ENCODE measurements at regions not wholly inside any gene's neighbourhood (a gene's known extent, or its start where the extent isn't known, plus 50 kb on each side); places are given as distances from the start of the nearest gene placed in this dataset.

- Histone ChIP-seq H3K9me3 (no peaks in the 10 kb centered on the region), H3K27ac (no peak overlapping the region), H3K36me3 (no peaks in the 10 kb centered on the region), H3K27me3 (no peaks in the 10 kb centered on the region), H3K4me1 (no peaks in the 10 kb centered on the region), H3K4me3 (no peak overlapping the region)
- TF ChIP-seq CTCF (IDR thresholded peaks at IDR 0.05) (no peak), POLR2A (IDR thresholded peaks at IDR 0.05) (no peak)
- intact Hi-C loops (cut with DNase I; ENCODE audit: low total_unique reads), result no loop called here
- no peak for DNase-seq
These were observed 205.0 kb upstream of the RFC3 start for GRCh38 chr13:33612641-33613638.

- intact Hi-C loops (cut with DNase I; ENCODE audit: low total_unique reads), result no loop called here
- Histone ChIP-seq H3K4me3 (no peak overlapping the region), H3K9me3 (no peaks in the 10 kb centered on the region), H3K27me3 (no peaks in the 10 kb centered on the region), H3K36me3 (no peaks in the 10 kb centered on the region), H3K27ac (no peak overlapping the region), H3K4me1 (no peaks in the 10 kb centered on the region)
- no peak for DNase-seq
- TF ChIP-seq POLR2A (IDR thresholded peaks at IDR 0.05), result no peak
These were observed 202.5 kb upstream of the RFC3 start for GRCh38 chr13:33615436-33615835.

- Histone ChIP-seq H3K9me3 (no peaks in the 10 kb centered on the region), H3K4me1 (no peaks in the 10 kb centered on the region), H3K36me3 (no peaks in the 10 kb centered on the region), H3K27me3 (no peaks in the 10 kb centered on the region), H3K27ac (no peak overlapping the region), H3K4me3 (no peak overlapping the region)
- DNase-seq, result no peak
- TF ChIP-seq POLR2A (IDR thresholded peaks at IDR 0.05) (no peak), CTCF (IDR thresholded peaks at IDR 0.05) (no peak)
- intact Hi-C loops (cut with DNase I; ENCODE audit: low total_unique reads), result no loop called here
These were observed 201.8 kb upstream of the RFC3 start for GRCh38 chr13:33616130-33616529.

- no peaks in the 10 kb centered on the region for H3K36me3 ChIP-seq
These were observed 200.9 kb upstream of the RFC3 start for GRCh38 chr13:33617055-33617454.

GRCh38 chr13:33624253-33624652 lies 193.7 kb upstream of the RFC3 start:
- no peak overlapping the region for H3K4me3 ChIP-seq
- TF ChIP-seq CTCF (IDR thresholded peaks at IDR 0.05) (no peak), POLR2A (IDR thresholded peaks at IDR 0.05) (no peak)
- H3K4me1 ChIP-seq, result no peaks in the 10 kb centered on the region
- H3K27ac ChIP-seq, result no peak overlapping the region
- H3K9me3 ChIP-seq, result no peaks in the 10 kb centered on the region
- DNase-seq, result no peak
- no peaks in the 10 kb centered on the region for H3K27me3 ChIP-seq
- intact Hi-C loops (cut with DNase I; ENCODE audit: low total_unique reads), result no loop called here
- no peaks in the 10 kb centered on the region for H3K36me3 ChIP-seq

More at GRCh38 chr13:33617055-33617454, 200.9 kb upstream of the RFC3 start:
- no peak for DNase-seq
- no peaks in the 10 kb centered on the region for H3K27me3 ChIP-seq
- no peak overlapping the region for H3K4me3 ChIP-seq
- no peak for TF ChIP-seq CTCF (IDR thresholded peaks at IDR 0.05)
- no peak for TF ChIP-seq POLR2A (IDR thresholded peaks at IDR 0.05)
- no peaks in the 10 kb centered on the region for H3K9me3 ChIP-seq
- H3K4me1 ChIP-seq, result no peaks in the 10 kb centered on the region
- no peak overlapping the region for H3K27ac ChIP-seq
- intact Hi-C loops (cut with DNase I; ENCODE audit: low total_unique reads), result no loop called here

Data from uterus (tissue), 3 donors.